Sigmoid colon (tissue), 6 donors: ENCODE measurements at regions not wholly inside any gene's neighbourhood (a gene's known extent, or its start where the extent isn't known, plus 50 kb on each side); places are given as distances from the start of the nearest gene placed in this dataset.

ENCODE experiments used
- DNase-seq: peaks from one replicate; pipeline ENCODE4 v3.0.0-alpha.2; 2019
- H3K27ac ChIP-seq, 4 donors: fragments of 200-600 bp; sonication (generic); one replicate each; pipeline ENCODE4 v1.5.1; 2016 to 2019; ENCODE audit warnings: mild to moderate bottlenecking in 1 of 4
- H3K27me3 ChIP-seq, 3 donors: fragments of 200-600 bp; sonication (generic); one replicate each; pipeline ENCODE4 v1.5.1; 2019; ENCODE audit warnings: mild to moderate bottlenecking in 1 of 3
- H3K36me3 ChIP-seq, 4 donors: fragments of 200-600 bp; sonication (generic); one replicate each; pipeline ENCODE4 v1.5.1; 2016 to 2019
- H3K4me1 ChIP-seq, 4 donors: fragments of 200-600 bp; sonication (generic); one replicate each; pipeline ENCODE4 v1.5.1; 2017 to 2019
- H3K4me3 ChIP-seq, 4 donors: fragments of 200-600 bp; sonication (generic); one replicate each; pipeline ENCODE4 v1.5.1; 2017 to 2019; ENCODE audit warnings: mild to moderate bottlenecking in 2 of 4, moderate library complexity in 1 of 4
- H3K9me3 ChIP-seq, 4 donors: fragments of 200-600 bp in 3 of 4; sonication (generic) in 3 of 4; one replicate each; pipeline versions ENCODE4 v1.5.1 to v1.6.1; 2013 to 2019
- EP300 ChIP-seq, 4 donors: sonication (generic); formaldehyde crosslinking; IDR thresholded peaks; one replicate each; pipeline ENCODE4 v1.6.1; 2017; ENCODE audit warnings: antibody characterized with exemption in 4 of 4
- POLR2A ChIP-seq, 2 donors: fragments of 450-650 bp; IDR thresholded peaks; one replicate each; pipeline ENCODE4 v1.6.1; 2016; ENCODE audit warnings: antibody characterized with exemption in 2 of 2, mild to moderate bottlenecking in 2 of 2, moderate library complexity in 2 of 2
- POLR2AphosphoS5 ChIP-seq, 4 donors: sonication (generic); formaldehyde crosslinking; IDR thresholded peaks; one replicate each; pipeline ENCODE4 v1.6.1; 2017; ENCODE audit warnings: antibody characterized with exemption in 4 of 4
- WGBS, 2 donors: extraction: QIAGEN DNeasy Blood & Tissue Kit; methylation state at CpG; one replicate each; pipeline ENCODE4 v1.1.7; 2013; 5-methylcytosine and 5-hydroxymethylcytosine counted together
- intact Hi-C: fragments of 100-400 bp; cut with DNase I; formaldehyde crosslinking; loops from one replicate; pipeline ENCODE4 v1.15.1; 2023
- TF ChIP-seq, protein P1 (sequence below), 4 experiments: fragments of 450-650 bp in 3 of 4; fragments of 200-600 bp in 1 of 4; IDR thresholded peaks; one replicate each; pipeline ENCODE4 v1.5.1; 2016 to 2019; ENCODE audit warnings: antibody characterized with exemption in 4 of 4, mild to moderate bottlenecking in 3 of 4, moderate library complexity in 2 of 4
- donor health status: healthy with polysubstance abuse.
- donor health status: healthy.

DNA sequence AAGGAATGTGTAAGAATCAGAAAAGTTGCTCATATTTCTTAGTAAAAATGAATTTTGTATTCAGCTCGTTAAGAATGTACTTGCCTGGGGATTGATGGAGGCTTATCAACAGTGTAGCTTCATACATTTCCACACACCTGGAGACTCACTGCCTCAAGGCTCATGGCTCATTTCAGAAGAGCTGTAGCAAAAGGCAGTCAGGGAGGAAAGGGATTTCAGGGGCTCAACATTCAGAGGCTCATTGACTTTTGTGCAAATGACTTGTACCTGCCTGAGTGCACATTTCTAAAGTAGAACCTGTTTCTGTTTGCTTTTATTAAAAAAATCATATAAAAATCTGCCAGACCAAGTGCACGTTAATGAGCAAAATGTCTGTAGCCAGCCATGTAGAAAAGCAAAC is 304.4 kb downstream of the KCNS3 start:
- Histone ChIP-seq H3K4me1 (peaks cover 0 to 5% (median 0%) of the 10 kb centered on the region in 4 donors), H3K9me3 (no peaks in the 10 kb centered on the region), H3K27me3 (peaks cover 0 to 5% (median 0%) of the 10 kb centered on the region in 3 donors), H3K4me3 (no peak overlapping the region), H3K36me3 (no peaks in the 10 kb centered on the region), H3K27ac (no peak overlapping the region)
- no peak for DNase-seq
- no peak for TF ChIP-seq POLR2AphosphoS5 (IDR thresholded peaks at IDR 0.05)
- TF ChIP-seq, protein P1, sequence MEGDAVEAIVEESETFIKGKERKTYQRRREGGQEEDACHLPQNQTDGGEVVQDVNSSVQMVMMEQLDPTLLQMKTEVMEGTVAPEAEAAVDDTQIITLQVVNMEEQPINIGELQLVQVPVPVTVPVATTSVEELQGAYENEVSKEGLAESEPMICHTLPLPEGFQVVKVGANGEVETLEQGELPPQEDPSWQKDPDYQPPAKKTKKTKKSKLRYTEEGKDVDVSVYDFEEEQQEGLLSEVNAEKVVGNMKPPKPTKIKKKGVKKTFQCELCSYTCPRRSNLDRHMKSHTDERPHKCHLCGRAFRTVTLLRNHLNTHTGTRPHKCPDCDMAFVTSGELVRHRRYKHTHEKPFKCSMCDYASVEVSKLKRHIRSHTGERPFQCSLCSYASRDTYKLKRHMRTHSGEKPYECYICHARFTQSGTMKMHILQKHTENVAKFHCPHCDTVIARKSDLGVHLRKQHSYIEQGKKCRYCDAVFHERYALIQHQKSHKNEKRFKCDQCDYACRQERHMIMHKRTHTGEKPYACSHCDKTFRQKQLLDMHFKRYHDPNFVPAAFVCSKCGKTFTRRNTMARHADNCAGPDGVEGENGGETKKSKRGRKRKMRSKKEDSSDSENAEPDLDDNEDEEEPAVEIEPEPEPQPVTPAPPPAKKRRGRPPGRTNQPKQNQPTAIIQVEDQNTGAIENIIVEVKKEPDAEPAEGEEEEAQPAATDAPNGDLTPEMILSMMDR (IDR thresholded peaks at IDR 0.05): no peak
- 66 to 89% methylated on average over 2 of the region's 2 CpGs for WGBS, 2 donors
- intact Hi-C loops: no loop called here

DNA sequence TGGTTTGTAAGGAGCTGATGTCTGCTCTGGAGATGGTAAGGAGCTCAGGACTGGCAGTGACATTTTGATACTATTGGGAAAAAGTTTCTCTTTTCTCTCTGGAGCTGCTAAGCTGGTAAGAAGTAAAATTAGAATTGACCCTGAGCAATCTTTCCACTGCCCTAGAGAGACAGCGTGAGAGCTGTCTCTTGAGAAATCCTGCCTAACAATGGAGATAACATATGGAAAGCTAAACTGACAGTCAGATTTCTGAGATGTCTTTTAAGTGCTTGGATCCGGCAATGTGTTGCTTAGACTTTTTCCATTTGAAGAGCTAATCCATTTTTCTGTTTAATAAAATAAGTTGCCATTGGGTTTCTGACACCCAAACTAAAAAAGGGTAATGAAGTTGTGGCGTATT is 302.4 kb downstream of the KCNS3 start:
- TF ChIP-seq POLR2A (IDR thresholded peaks at IDR 0.05): no peak
- TF ChIP-seq, protein P1 (IDR thresholded peaks at IDR 0.05): no peak
- TF ChIP-seq EP300 (IDR thresholded peaks at IDR 0.05): no peak
- no peak for TF ChIP-seq POLR2AphosphoS5 (IDR thresholded peaks at IDR 0.05)
- WGBS, 2 donors: 72 to 74% methylated on average over 3 of the region's 3 CpGs
- no peak overlapping the region for H3K27ac ChIP-seq
- no peaks in the 10 kb centered on the region for H3K4me1 ChIP-seq
- no peaks in the 10 kb centered on the region for H3K9me3 ChIP-seq
- DNase-seq: no peak
- H3K27me3 ChIP-seq: peaks cover 0 to 5% (median 0%) of the 10 kb centered on the region in 3 donors
- H3K36me3 ChIP-seq: no peaks in the 10 kb centered on the region
- intact Hi-C loops: no loop called here
- no peak overlapping the region for H3K4me3 ChIP-seq

- no peaks in the 10 kb centered on the region for H3K4me1 ChIP-seq
- peaks cover 0 to 5% (median 0%) of the 10 kb centered on the region in 3 donors for H3K27me3 ChIP-seq
- no peaks in the 10 kb centered on the region for H3K36me3 ChIP-seq
- H3K27ac ChIP-seq: no peak overlapping the region
- 75 to 80% methylated on average over 3 of the region's 3 CpGs for WGBS, 2 donors
- no peaks in the 10 kb centered on the region for H3K9me3 ChIP-seq
- H3K4me3 ChIP-seq: no peak overlapping the region
- intact Hi-C loops: no loop called here
- no peak for DNase-seq
- TF ChIP-seq, protein P1 (IDR thresholded peaks at IDR 0.05): no peak
- no peak for TF ChIP-seq POLR2A (IDR thresholded peaks at IDR 0.05)
- no peak for TF ChIP-seq POLR2AphosphoS5 (IDR thresholded peaks at IDR 0.05)
- no peak for TF ChIP-seq EP300 (IDR thresholded peaks at IDR 0.05)
These were observed 301.7 kb downstream of the KCNS3 start for GRCh38 chr2:18180031-18180610.

- Histone ChIP-seq H3K4me3 (no peak overlapping the region), H3K4me1 (no peaks in the 10 kb centered on the region), H3K27ac (no peak overlapping the region), H3K36me3 (no peaks in the 10 kb centered on the region), H3K9me3 (no peaks in the 10 kb centered on the region), H3K27me3 (peaks cover 0 to 5% (median 0%) of the 10 kb centered on the region in 3 donors)
- WGBS, 2 donors: 9 to 16% methylated on average over 1 of the region's 1 CpG
- intact Hi-C loops: loop anchor here (1.0 to 10.0 kb wide), 2 partner anchors 196 to 328 kb away; no protein-coding TSS in a partner anchor
- TF ChIP-seq POLR2A (IDR thresholded peaks at IDR 0.05): no peak
- TF ChIP-seq, protein P1 (IDR thresholded peaks at IDR 0.05): peak; percentile 22 to 79 (median 50)
- no peak for DNase-seq
These were observed 300.4 kb downstream of the KCNS3 start for GRCh38 chr2:18178736-18179349.
